ENCODE measurements at regions not wholly inside any gene's neighbourhood (a gene's known extent, or its start where the extent isn't known, plus 50 kb on each side); places are given as distances from the start of the nearest gene placed in this dataset.

DNA sequence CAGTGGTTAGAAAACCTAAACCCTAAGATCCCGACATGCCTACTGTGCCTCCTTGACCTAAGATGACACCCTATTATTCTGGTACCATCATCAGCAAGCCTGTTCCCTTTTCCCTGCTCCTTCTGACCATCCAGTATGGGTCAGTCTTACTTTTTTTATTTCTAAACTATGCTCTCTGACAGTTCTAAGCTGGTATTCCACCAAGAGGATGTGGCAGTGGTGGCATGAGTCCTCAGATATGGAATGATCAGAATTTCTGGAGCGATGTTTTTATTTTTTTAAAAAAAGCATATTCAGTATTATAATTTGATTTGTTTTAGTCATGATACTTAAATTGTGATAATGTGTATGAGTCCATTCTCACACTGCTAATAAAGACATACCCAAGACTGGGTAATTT lies 145.9 kb upstream of the LHCGR start:
- no peak for TF ChIP-seq CTCF (IDR thresholded peaks at IDR 0.05; ENCODE audit: partially characterized antibody, unreplicated experiment)
- H3K4me3 Mint-ChIP-seq (ENCODE audit: unreplicated experiment) = no peak overlapping the region

GRCh38 chr2:48901015-48901343 lies 145.5 kb upstream of the LHCGR start:
- Mint-ChIP-seq H3K4me3 (ENCODE audit: unreplicated experiment) (peak overlapping the region; percentile 50), H3K4me1 (ENCODE audit: low read depth, unreplicated experiment) (peaks cover 33% of the 10 kb centered on the region), H3K27me3 (ENCODE audit: unreplicated experiment) (peaks cover 6% of the 10 kb centered on the region), H3K27ac (ENCODE audit: unreplicated experiment) (peak overlapping the region; percentile 89), H3K36me3 (ENCODE audit: unreplicated experiment) (no peaks in the 10 kb centered on the region), H3K9me3 (ENCODE audit: unreplicated experiment) (peaks cover 14% of the 10 kb centered on the region)
- DNase-seq = no peak
- no peak for TF ChIP-seq CTCF (IDR thresholded peaks at IDR 0.05; ENCODE audit: partially characterized antibody, unreplicated experiment)

More for the DNA sequence above, 145.9 kb upstream of the LHCGR start:
- no peak for DNase-seq
- H3K4me1 Mint-ChIP-seq (ENCODE audit: low read depth, unreplicated experiment) = peaks cover 33% of the 10 kb centered on the region
- H3K36me3 Mint-ChIP-seq (ENCODE audit: unreplicated experiment) = no peaks in the 10 kb centered on the region
- peak overlapping the region; percentile 89 for H3K27ac Mint-ChIP-seq (ENCODE audit: unreplicated experiment)
- H3K27me3 Mint-ChIP-seq (ENCODE audit: unreplicated experiment) = peaks cover 8% of the 10 kb centered on the region
- H3K9me3 Mint-ChIP-seq (ENCODE audit: unreplicated experiment) = peaks cover 14% of the 10 kb centered on the region

DNA sequence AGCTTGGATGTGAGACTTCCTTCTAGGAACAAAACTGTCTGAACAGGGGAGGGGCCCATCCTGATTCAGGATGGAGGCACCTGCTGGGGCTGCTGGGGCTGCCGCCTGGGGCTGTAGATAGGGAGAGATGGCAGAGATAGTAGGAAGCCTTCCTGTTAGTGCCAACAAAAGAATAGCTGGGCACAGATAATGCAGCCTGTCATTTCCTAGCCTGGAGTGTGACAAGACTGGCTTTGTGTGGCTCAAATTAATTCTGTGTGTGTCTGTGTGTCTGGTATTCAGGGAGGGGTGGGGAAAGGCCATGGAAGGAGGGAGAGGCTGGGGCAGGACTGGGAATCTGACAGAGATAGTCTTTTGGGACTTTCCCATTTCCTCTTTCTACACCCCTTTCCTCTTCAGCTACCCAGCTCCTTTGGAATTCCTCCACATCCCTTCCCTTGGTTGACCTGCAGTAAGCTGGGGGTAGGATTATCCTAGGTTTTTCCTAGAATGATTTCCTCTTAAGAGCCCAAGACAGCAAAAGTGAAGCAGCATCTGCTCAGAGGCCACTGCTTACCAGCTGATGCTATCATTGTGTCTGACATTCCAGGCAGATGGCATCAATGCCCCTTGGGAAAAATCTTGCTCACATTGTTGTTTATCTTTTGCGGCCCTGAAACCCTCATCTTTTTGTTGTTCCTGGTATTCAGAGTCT lies 144.9 kb upstream of the LHCGR start:
- Mint-ChIP-seq H3K27ac (ENCODE audit: unreplicated experiment) (peak overlapping the region; percentile 89), H3K9me3 (ENCODE audit: unreplicated experiment) (peaks cover 14% of the 10 kb centered on the region), H3K4me1 (ENCODE audit: low read depth, unreplicated experiment) (peaks cover 33% of the 10 kb centered on the region), H3K4me3 (ENCODE audit: unreplicated experiment) (peak overlapping the region; percentile 50), H3K27me3 (ENCODE audit: unreplicated experiment) (peaks cover 6% of the 10 kb centered on the region), H3K36me3 (ENCODE audit: unreplicated experiment) (no peaks in the 10 kb centered on the region)
- no peak for TF ChIP-seq CTCF (IDR thresholded peaks at IDR 0.05; ENCODE audit: partially characterized antibody, unreplicated experiment)
- peak; percentile 38 for DNase-seq

DNA sequence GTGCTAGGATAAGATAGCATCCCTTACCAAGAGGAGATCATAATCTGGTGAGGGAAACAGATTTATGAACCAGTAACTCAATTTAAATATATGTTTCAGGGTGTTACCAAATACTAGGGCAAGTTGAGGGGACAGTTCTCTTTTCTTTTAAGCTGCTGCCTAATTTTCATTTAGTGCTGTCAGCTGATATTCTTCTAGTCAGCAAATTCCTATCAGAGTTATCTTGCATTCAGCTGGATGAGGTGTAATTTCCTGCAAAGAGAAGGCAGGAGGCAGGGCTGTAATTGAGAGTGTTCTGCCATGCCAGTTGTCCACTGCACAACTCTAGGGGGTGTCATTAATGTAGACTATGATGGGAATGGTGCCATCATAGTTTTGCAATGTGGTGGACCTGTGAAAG lies 141.3 kb upstream of the LHCGR start:
- no peak for TF ChIP-seq CTCF (IDR thresholded peaks at IDR 0.05; ENCODE audit: partially characterized antibody, unreplicated experiment)
- H3K4me1 Mint-ChIP-seq (ENCODE audit: low read depth, unreplicated experiment) = peaks cover 23% of the 10 kb centered on the region
- no peaks in the 10 kb centered on the region for H3K36me3 Mint-ChIP-seq (ENCODE audit: unreplicated experiment)
- H3K4me3 Mint-ChIP-seq (ENCODE audit: unreplicated experiment) = no peak overlapping the region
- H3K27ac Mint-ChIP-seq (ENCODE audit: unreplicated experiment) = no peak overlapping the region
- peaks cover 12% of the 10 kb centered on the region for H3K9me3 Mint-ChIP-seq (ENCODE audit: unreplicated experiment)
- peaks cover 2% of the 10 kb centered on the region for H3K27me3 Mint-ChIP-seq (ENCODE audit: unreplicated experiment)
- DNase-seq = no peak

- H3K4me3 Mint-ChIP-seq (ENCODE audit: unreplicated experiment) = no peak overlapping the region
- H3K27ac Mint-ChIP-seq (ENCODE audit: unreplicated experiment) = no peak overlapping the region
- H3K27me3 Mint-ChIP-seq (ENCODE audit: unreplicated experiment) = no peaks in the 10 kb centered on the region
Measured at GRCh38 chr2:48890454-48891131, 135.1 kb upstream of the LHCGR start.

More at GRCh38 chr2:48890454-48891131, 135.1 kb upstream of the LHCGR start:
- TF ChIP-seq CTCF (IDR thresholded peaks at IDR 0.05; ENCODE audit: partially characterized antibody, unreplicated experiment) = no peak
- no peak for DNase-seq
- Mint-ChIP-seq H3K9me3 (ENCODE audit: unreplicated experiment) (peaks cover 2% of the 10 kb centered on the region), H3K4me1 (ENCODE audit: low read depth, unreplicated experiment) (peaks cover 6% of the 10 kb centered on the region), H3K36me3 (ENCODE audit: unreplicated experiment) (no peaks in the 10 kb centered on the region)

Measured in glutamatergic neuron (in vitro differentiated cells).